Activated T-cell treated with anti-CD3 and anti-CD28 coated beads, Interleukin-2, amount 50 U/mL, for 48 hours (primary cell): ENCODE measurements at regions not wholly inside any gene's neighbourhood (a gene's known extent, or its start where the extent isn't known, plus 50 kb on each side); places are given as distances from the start of the nearest gene placed in this dataset.

ENCODE experiments used
- DNase-seq, 2 experiments: peaks; one replicate each; pipeline ENCODE4 v3.0.0-alpha.2; 2020

DNA sequence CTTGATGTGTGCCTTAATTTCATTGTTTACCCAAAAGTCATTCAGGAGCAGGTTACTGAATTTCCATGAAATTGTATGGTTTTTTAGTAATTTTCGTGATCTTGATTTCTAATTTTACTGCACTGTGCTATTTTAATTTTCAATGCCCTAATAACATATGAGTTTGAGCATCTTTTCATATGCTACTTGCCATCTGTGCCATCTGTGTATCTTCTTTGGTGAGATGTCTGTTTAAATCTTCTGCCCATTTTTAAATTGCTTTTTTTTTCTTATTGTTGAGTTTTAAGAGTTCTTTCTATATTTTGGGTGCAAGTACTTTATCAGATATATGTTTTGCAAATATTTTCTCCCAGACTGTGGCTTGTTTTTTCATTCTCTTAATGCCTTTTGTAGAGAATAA is 165.9 kb downstream of the ST6GAL2 start:
- DNase-seq: no peak

DNA sequence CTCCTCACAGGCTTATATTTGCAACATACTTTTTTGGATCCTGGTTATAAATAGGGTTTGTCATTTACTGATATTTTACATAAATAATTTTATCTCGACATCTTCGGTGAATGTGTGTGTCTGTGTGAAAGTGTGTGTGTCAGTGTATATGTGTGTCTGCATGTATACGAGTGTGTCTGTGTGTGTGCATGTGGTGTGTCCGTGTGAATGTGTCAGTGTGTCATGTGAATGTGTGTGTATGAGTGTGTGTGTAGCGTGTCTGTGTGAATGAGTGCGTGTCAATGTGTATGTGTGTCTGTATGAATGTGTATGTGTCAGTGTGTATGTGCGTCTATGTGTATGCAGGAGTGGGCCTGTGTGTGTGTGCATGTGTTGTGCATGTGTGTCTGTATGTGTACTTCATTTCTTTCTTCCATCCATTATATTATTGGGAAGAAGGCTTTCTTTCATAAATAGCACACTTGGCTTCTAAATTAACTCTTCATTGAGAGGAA is 161.6 kb downstream of the ST6GAL2 start:
- DNase-seq: no peak

DNA sequence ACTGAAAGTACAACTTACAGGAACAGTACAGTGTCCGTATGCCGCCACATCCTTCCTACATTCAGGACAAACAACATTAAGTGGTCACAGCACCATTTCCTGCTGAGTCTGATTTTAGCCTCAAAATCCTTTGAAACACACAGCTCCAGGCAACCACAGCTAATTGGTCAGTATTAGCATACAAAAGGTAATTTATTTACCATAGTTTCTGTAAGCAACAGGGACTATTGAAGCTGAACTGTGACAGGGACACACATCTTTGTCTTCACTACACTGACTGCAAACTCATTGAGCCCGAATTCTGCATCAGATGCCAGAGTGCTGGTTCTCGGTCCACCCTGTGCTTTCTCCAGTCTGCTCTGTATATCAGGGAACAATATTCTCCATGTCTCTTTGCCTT is 151.8 kb downstream of the ST6GAL2 start:
- no peak for DNase-seq

DNA sequence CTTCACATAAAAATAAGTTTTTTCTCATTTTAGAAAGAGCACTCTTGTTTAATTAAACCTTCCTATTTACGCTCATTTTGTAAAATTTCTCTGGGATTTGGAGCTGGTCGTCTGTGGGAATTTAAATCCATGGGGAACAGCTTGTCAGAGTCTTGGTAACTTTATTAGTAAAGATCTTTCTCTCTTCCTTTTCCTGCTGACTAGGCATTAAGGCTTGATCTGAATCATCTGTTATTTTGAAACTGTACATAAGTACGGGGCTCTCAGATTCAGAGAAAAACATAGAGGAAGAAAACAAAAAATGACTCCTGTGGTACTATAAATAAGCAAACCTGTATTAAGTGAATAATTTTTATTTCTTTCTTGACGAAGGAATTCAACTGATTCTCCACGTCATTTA is 150.2 kb downstream of the ST6GAL2 start:
- no peak for DNase-seq

DNA sequence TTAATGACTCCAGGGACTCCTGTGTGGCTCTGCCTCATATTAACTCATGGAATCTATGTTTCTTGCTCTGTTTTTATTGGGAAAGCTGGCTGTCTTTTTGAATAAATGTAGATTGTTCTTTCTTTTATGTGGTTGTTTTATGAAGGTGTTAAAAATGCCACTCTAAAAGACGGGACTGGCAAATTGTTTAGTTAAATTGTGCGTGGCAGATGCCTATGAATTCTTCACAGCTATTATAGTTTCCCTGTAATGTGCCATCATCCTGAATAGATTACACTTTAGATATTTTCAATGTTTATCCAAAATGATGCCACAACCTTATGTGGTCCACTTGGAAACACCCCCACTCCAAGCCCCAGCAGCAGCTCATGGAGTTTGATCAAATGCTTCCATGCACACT is 149.7 kb downstream of the ST6GAL2 start:
- no peak for DNase-seq

DNA sequence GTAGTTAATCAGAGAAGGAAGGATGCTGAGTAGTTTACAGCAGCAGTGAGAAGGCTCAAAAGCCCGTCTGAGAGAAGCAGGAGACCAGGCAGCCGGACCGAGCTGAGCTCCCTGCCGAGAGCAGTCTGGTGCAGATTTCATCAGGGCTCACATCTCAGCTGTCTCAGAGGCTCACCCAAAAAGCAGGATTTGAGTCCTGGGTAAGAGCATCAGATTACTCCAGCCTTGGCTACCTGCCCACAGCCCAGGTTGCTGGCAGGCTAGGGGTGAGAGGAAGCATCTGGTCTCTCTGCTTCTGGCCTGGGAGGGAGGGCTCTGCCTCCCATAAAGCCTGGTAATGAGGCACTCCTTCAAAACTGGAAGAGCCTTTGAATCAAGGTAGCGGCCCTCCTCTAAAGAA is 140.5 kb downstream of the ST6GAL2 start:
- DNase-seq: no peak

DNA sequence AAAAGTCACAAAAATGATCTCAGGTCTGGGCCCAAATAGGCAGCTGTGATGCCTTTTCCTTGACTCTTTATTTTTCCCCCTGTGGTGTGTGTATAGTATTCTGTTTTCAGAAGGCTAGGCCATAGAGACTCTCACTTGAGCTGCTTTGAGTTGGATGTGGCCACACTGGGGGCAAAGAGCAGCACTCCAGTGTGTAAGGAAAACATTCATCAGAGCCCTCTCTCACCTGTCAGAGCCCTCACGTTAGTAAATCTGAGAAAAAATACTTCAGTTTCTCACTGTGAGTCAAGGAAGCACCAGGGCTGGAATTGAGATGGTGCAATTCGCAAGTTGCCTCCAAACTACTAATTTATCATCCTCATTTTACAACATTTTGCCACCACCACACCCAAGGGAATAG is 136.1 kb downstream of the ST6GAL2 start:
- DNase-seq: no peak
